ENCODE measurements at regions not wholly inside any gene's neighbourhood (a gene's known extent, or its start where the extent isn't known, plus 50 kb on each side); places are given as distances from the start of the nearest gene placed in this dataset.

- H3K9me3 ChIP-seq, result peaks cover 5 to 6% of the 10 kb centered on the region in 2 donors
- no peak overlapping the region for H3K27ac ChIP-seq
- no peaks in the 10 kb centered on the region for H3K36me3 ChIP-seq
- no peak for TF ChIP-seq POLR2A (IDR thresholded peaks at IDR 0.05)
- no peak for TF ChIP-seq CTCF (IDR thresholded peaks at IDR 0.05)
- TF ChIP-seq POLR2AphosphoS5 (IDR thresholded peaks at IDR 0.05), result no peak
- H3K27me3 ChIP-seq, result no peaks in the 10 kb centered on the region
- H3K4me3 ChIP-seq, result no peak overlapping the region
- DNase-seq (ENCODE audit: low spot score in 2 of 2), result no peak
- intact Hi-C loops (cut with DNase I; ENCODE audit: low total_unique reads), result loop anchor here (5.0 kb wide), 1 partner anchor 974 kb away; no protein-coding TSS in a partner anchor
- no peaks in the 10 kb centered on the region for H3K4me1 ChIP-seq
These were observed 152.8 kb upstream of the TAS2R1 start for GRCh38 chr5:9782826-9783560.

- no peaks in the 10 kb centered on the region for H3K4me1 ChIP-seq
- intact Hi-C loops (cut with DNase I; ENCODE audit: low total_unique reads), result loop anchor here (5.0 kb wide), 1 partner anchor 975 kb away; no protein-coding TSS in a partner anchor
- no peaks in the 10 kb centered on the region for H3K27me3 ChIP-seq
- H3K9me3 ChIP-seq, result peaks cover 5 to 6% of the 10 kb centered on the region in 2 donors
- no peaks in the 10 kb centered on the region for H3K36me3 ChIP-seq
- no peak for DNase-seq (ENCODE audit: low spot score in 2 of 2)
- H3K27ac ChIP-seq, result no peak overlapping the region
- no peak overlapping the region for H3K4me3 ChIP-seq
- TF ChIP-seq POLR2AphosphoS5 (IDR thresholded peaks at IDR 0.05) (no peak), CTCF (IDR thresholded peaks at IDR 0.05) (no peak), POLR2A (IDR thresholded peaks at IDR 0.05) (no peak)
These were observed 151.7 kb upstream of the TAS2R1 start for GRCh38 chr5:9781890-9782289.

GRCh38 chr5:9781275-9781674, 151.1 kb upstream of the TAS2R1 start:
- Histone ChIP-seq H3K27ac (no peak overlapping the region), H3K27me3 (no peaks in the 10 kb centered on the region), H3K4me3 (no peak overlapping the region), H3K9me3 (peaks cover 5 to 6% of the 10 kb centered on the region in 2 donors), H3K4me1 (no peaks in the 10 kb centered on the region), H3K36me3 (no peaks in the 10 kb centered on the region)
- intact Hi-C loops (cut with DNase I; ENCODE audit: low total_unique reads), result loop anchor here (5.0 kb wide), 1 partner anchor 976 kb away; no protein-coding TSS in a partner anchor
- no peak for DNase-seq (ENCODE audit: low spot score in 2 of 2)
- no peak for TF ChIP-seq CTCF (IDR thresholded peaks at IDR 0.05)
- no peak for TF ChIP-seq POLR2AphosphoS5 (IDR thresholded peaks at IDR 0.05)
- TF ChIP-seq POLR2A (IDR thresholded peaks at IDR 0.05), result no peak

GRCh38 chr5:9780501-9780900, 150.3 kb upstream of the TAS2R1 start:
- intact Hi-C loops (cut with DNase I; ENCODE audit: low total_unique reads), result loop anchor here (5.0 kb wide), 1 partner anchor 977 kb away; no protein-coding TSS in a partner anchor
- DNase-seq (ENCODE audit: low spot score in 2 of 2), result no peak
- peaks cover 6 to 8% of the 10 kb centered on the region in 2 donors for H3K9me3 ChIP-seq

More at GRCh38 chr5:9780501-9780900, 150.3 kb upstream of the TAS2R1 start:
- H3K27me3 ChIP-seq, result no peaks in the 10 kb centered on the region
- no peak overlapping the region for H3K27ac ChIP-seq
- H3K4me3 ChIP-seq, result no peak overlapping the region
- H3K36me3 ChIP-seq, result no peaks in the 10 kb centered on the region
- H3K4me1 ChIP-seq, result no peaks in the 10 kb centered on the region
- TF ChIP-seq POLR2A (IDR thresholded peaks at IDR 0.05), result no peak
- no peak for TF ChIP-seq CTCF (IDR thresholded peaks at IDR 0.05)
- no peak for TF ChIP-seq POLR2AphosphoS5 (IDR thresholded peaks at IDR 0.05)
